HCT116 (cell line): ENCODE measurements at regions not wholly inside any gene's neighbourhood (a gene's known extent, or its start where the extent isn't known, plus 50 kb on each side); places are given as distances from the start of the nearest gene placed in this dataset.

Source experiments
- ATF3 ChIP-seq: IDR thresholded peaks from 2 replicates; pipeline ENCODE4 v1.6.1; 2012
- CTCF ChIP-seq, 3 experiments: fragments of 200-600 bp in 1 of 3; sonication (generic) in 1 of 3; IDR thresholded peaks in 2 of 3; conservative IDR thresholded peaks in 1 of 3; 2 replicates each; pipeline ENCODE4 v1.5.1; 2012 to 2017; ENCODE audit warnings: low read depth in 2 of 3, low read length in 2 of 3, antibody characterized with exemption in 1 of 3, borderline replicate concordance in 1 of 3, control low read depth in 1 of 3, mild to moderate bottlenecking in 1 of 3, mixed read lengths in 1 of 3, mixed run types in 1 of 3, moderate library complexity in 1 of 3; ENCODE audit not compliant: insufficient read depth in 1 of 3
- EZH2 ChIP-seq: fragments of 200-600 bp; sonication (generic); IDR thresholded peaks from 2 replicates; pipeline ENCODE4 v1.6.1; 2017; ENCODE audit warnings: antibody characterized with exemption, mixed run types
- MAX ChIP-seq: IDR thresholded peaks from 2 replicates; pipeline ENCODE4 v1.6.1; 2012
- POLR2A ChIP-seq: IDR thresholded peaks from 2 replicates; pipeline ENCODE4 v1.7.0; 2011; ENCODE audit warnings: borderline replicate concordance; ENCODE audit not compliant: insufficient read depth, insufficient read length; ENCODE audit errors: extremely low read depth
- POLR2AphosphoS5 ChIP-seq: IDR thresholded peaks from 2 replicates; pipeline ENCODE4 v1.6.1; 2011; ENCODE audit warnings: mild to moderate bottlenecking, low read depth, low read length, moderate library complexity
- RAD21 ChIP-seq: IDR thresholded peaks from 2 replicates; pipeline ENCODE4 v1.6.1; 2012; ENCODE audit warnings: low read depth, mild to moderate bottlenecking
- TCF7L2 ChIP-seq: IDR thresholded peaks from 2 replicates; pipeline ENCODE4 v1.7.0; 2011; ENCODE audit warnings: borderline replicate concordance, inconsistent platforms; ENCODE audit not compliant: insufficient read depth, insufficient read length; ENCODE audit errors: extremely low read depth

- TF ChIP-seq ATF3 (no peak), EZH2 (no peak), POLR2AphosphoS5 (no peak), RAD21 (no peak), CTCF (IDR thresholded peaks at IDR 0.05 in 2 of 3, conservative IDR thresholded peaks at IDR 0.05 in 1 of 3; ENCODE audit: borderline replicate concordance in 1 of 3, insufficient read depth in 1 of 3, low read depth in 2 of 3, low read length in 2 of 3) (no peak), TCF7L2 (no peak), POLR2A (no peak), MAX (no peak)
Measured at GRCh38 chr1:87705233-87705632, 376.6 kb downstream of the LMO4 start.
